ENCODE measurements at regions not wholly inside any gene's neighbourhood (a gene's known extent, or its start where the extent isn't known, plus 50 kb on each side); places are given as distances from the start of the nearest gene placed in this dataset.

GRCh38 chr2:161010503-161011015 lies 149.7 kb upstream of the TANK start:
- DNase-seq (ENCODE audit: low read depth in 2 of 2), result no peak

GRCh38 chr2:161017780-161018470 lies 142.3 kb upstream of the TANK start:
- no peak for DNase-seq (ENCODE audit: low read depth in 2 of 2)

- DNase-seq (ENCODE audit: low read depth in 2 of 2), result no peak
These were observed 140.9 kb upstream of the TANK start for GRCh38 chr2:161019311-161019710.

GRCh38 chr2:161020437-161020836 lies 139.8 kb upstream of the TANK start:
- DNase-seq (ENCODE audit: low read depth in 2 of 2), result no peak

- DNase-seq (ENCODE audit: low read depth in 2 of 2), result no peak
These were observed 131.6 kb upstream of the TANK start for GRCh38 chr2:161028581-161028980.

GRCh38 chr2:161029321-161029720 lies 130.9 kb upstream of the TANK start:
- DNase-seq (ENCODE audit: low read depth in 2 of 2), result no peak

GRCh38 chr2:161030260-161031063 lies 129.8 kb upstream of the TANK start:
- DNase-seq (ENCODE audit: low read depth in 2 of 2), result no peak

GRCh38 chr2:161031511-161031910 lies 128.7 kb upstream of the TANK start:
- DNase-seq (ENCODE audit: low read depth in 2 of 2), result no peak

GRCh38 chr2:161032635-161033034 lies 127.6 kb upstream of the TANK start:
- no peak for DNase-seq (ENCODE audit: low read depth in 2 of 2)

GRCh38 chr2:161033059-161033660 lies 127.1 kb upstream of the TANK start:
- no peak for DNase-seq (ENCODE audit: low read depth in 2 of 2)

- DNase-seq (ENCODE audit: low read depth in 2 of 2), result no peak
These were observed 123.3 kb upstream of the TANK start for GRCh38 chr2:161036926-161037325.

- DNase-seq (ENCODE audit: low read depth in 2 of 2), result no peak
These were observed 121.2 kb upstream of the TANK start for GRCh38 chr2:161039071-161039470.

- DNase-seq (ENCODE audit: low read depth in 2 of 2), result no peak
These were observed 118.9 kb upstream of the TANK start for GRCh38 chr2:161041356-161041755.

GRCh38 chr2:161042990-161043625 lies 117.1 kb upstream of the TANK start:
- no peak for DNase-seq (ENCODE audit: low read depth in 2 of 2)

- no peak for DNase-seq (ENCODE audit: low read depth in 2 of 2)
These were observed 115.9 kb upstream of the TANK start for GRCh38 chr2:161044095-161044865.

GRCh38 chr2:161044921-161045320 lies 115.3 kb upstream of the TANK start:
- DNase-seq (ENCODE audit: low read depth in 2 of 2), result no peak

- DNase-seq (ENCODE audit: low read depth in 2 of 2), result no peak
These were observed 114.5 kb upstream of the TANK start for GRCh38 chr2:161045726-161046125.

GRCh38 chr2:161046876-161047275 lies 113.4 kb upstream of the TANK start:
- no peak for DNase-seq (ENCODE audit: low read depth in 2 of 2)

- DNase-seq (ENCODE audit: low read depth in 2 of 2), result no peak
These were observed 111.9 kb upstream of the TANK start for GRCh38 chr2:161048317-161048716.

GRCh38 chr2:161049559-161049958 lies 110.7 kb upstream of the TANK start:
- DNase-seq (ENCODE audit: low read depth in 2 of 2), result no peak

- DNase-seq (ENCODE audit: low read depth in 2 of 2), result no peak
These were observed 108.0 kb upstream of the TANK start for GRCh38 chr2:161052214-161052613.

Data from stimulated activated CD8-positive, alpha-beta memory T cell treated with anti-CD3 and anti-CD28 coated beads, Interleukin-2, amount 100 ng/mL, for 48 hours (primary cell).